Glutamatergic neuron (in vitro differentiated cells): ENCODE measurements at regions not wholly inside any gene's neighbourhood (a gene's known extent, or its start where the extent isn't known, plus 50 kb on each side); places are given as distances from the start of the nearest gene placed in this dataset.

Experiments
- DNase-seq: peaks from one replicate; pipeline ENCODE4 v3.0.0; 2022
- H3K27ac Mint-ChIP-seq: one replicate; pipeline ENCODE4 v1.8.0; 2020; ENCODE audit warnings: mild to moderate bottlenecking, mixed read lengths, inconsistent platforms; ENCODE audit not compliant: unreplicated experiment
- H3K27me3 Mint-ChIP-seq: one replicate; pipeline ENCODE4 v1.8.0; 2020; ENCODE audit warnings: mild to moderate bottlenecking, moderate library complexity, mixed read lengths, inconsistent platforms; ENCODE audit not compliant: unreplicated experiment
- H3K36me3 Mint-ChIP-seq: one replicate; pipeline ENCODE4 v1.8.0; 2020; ENCODE audit warnings: mild to moderate bottlenecking, mixed read lengths, inconsistent platforms; ENCODE audit not compliant: unreplicated experiment
- H3K4me1 Mint-ChIP-seq: one replicate; pipeline ENCODE4 v1.8.0; 2020; ENCODE audit warnings: mild to moderate bottlenecking, low read depth, mixed read lengths, inconsistent platforms; ENCODE audit not compliant: unreplicated experiment
- H3K4me3 Mint-ChIP-seq: one replicate; pipeline ENCODE4 v1.8.0; 2020; ENCODE audit warnings: mild to moderate bottlenecking, mixed read lengths, inconsistent platforms; ENCODE audit not compliant: unreplicated experiment
- H3K9me3 Mint-ChIP-seq: one replicate; pipeline ENCODE4 v1.8.0; 2020; ENCODE audit warnings: mild to moderate bottlenecking, moderate library complexity, mixed read lengths, inconsistent platforms; ENCODE audit not compliant: unreplicated experiment
- CTCF ChIP-seq: fragments of 200-600 bp; sonication (generic); IDR thresholded peaks from one replicate; pipeline ENCODE4 v1.5.0; 2021; ENCODE audit not compliant: partially characterized antibody, unreplicated experiment

- Mint-ChIP-seq H3K9me3 (peaks cover 15% of the 10 kb centered on the region), H3K27ac (no peak overlapping the region), H3K27me3 (peaks cover 2% of the 10 kb centered on the region), H3K4me1 (no peaks in the 10 kb centered on the region), H3K4me3 (no peak overlapping the region), H3K36me3 (peaks cover 6% of the 10 kb centered on the region)
- TF ChIP-seq CTCF = no peak
- no peak for DNase-seq
Observed at GRCh38 chr10:130579913-130580312, 443.7 kb downstream of the GLRX3 start.

- H3K4me3 Mint-ChIP-seq = no peak overlapping the region
- no peaks in the 10 kb centered on the region for H3K4me1 Mint-ChIP-seq
- peaks cover 11% of the 10 kb centered on the region for H3K9me3 Mint-ChIP-seq
- no peak overlapping the region for H3K27ac Mint-ChIP-seq
- DNase-seq = no peak
- H3K27me3 Mint-ChIP-seq = peaks cover 2% of the 10 kb centered on the region
- H3K36me3 Mint-ChIP-seq = no peaks in the 10 kb centered on the region
- TF ChIP-seq CTCF = no peak
Observed at GRCh38 chr10:130580975-130581374, 444.8 kb downstream of the GLRX3 start.

- Mint-ChIP-seq H3K27me3 (no peaks in the 10 kb centered on the region), H3K4me3 (no peak overlapping the region), H3K4me1 (no peaks in the 10 kb centered on the region), H3K9me3 (peaks cover 4% of the 10 kb centered on the region), H3K36me3 (no peaks in the 10 kb centered on the region), H3K27ac (no peak overlapping the region)
- DNase-seq = no peak
- TF ChIP-seq CTCF = no peak
Observed at GRCh38 chr10:130587718-130588117, 451.5 kb downstream of the GLRX3 start.

- TF ChIP-seq CTCF = no peak
- H3K27ac Mint-ChIP-seq = no peak overlapping the region
- H3K9me3 Mint-ChIP-seq = peaks cover 14% of the 10 kb centered on the region
- H3K4me3 Mint-ChIP-seq = no peak overlapping the region
- no peaks in the 10 kb centered on the region for H3K4me1 Mint-ChIP-seq
- peaks cover 2% of the 10 kb centered on the region for H3K27me3 Mint-ChIP-seq
- no peak for DNase-seq
- H3K36me3 Mint-ChIP-seq = peaks cover 4% of the 10 kb centered on the region
Observed at GRCh38 chr10:130606001-130606405, 469.8 kb downstream of the GLRX3 start.

GRCh38 chr10:130607366-130607765 lies 471.2 kb downstream of the GLRX3 start:
- DNase-seq = no peak
- H3K27ac Mint-ChIP-seq = no peak overlapping the region
- no peaks in the 10 kb centered on the region for H3K4me1 Mint-ChIP-seq
- H3K4me3 Mint-ChIP-seq = no peak overlapping the region
- peaks cover 5% of the 10 kb centered on the region for H3K36me3 Mint-ChIP-seq
- TF ChIP-seq CTCF = no peak
- peaks cover 9% of the 10 kb centered on the region for H3K9me3 Mint-ChIP-seq
- peaks cover 2% of the 10 kb centered on the region for H3K27me3 Mint-ChIP-seq
